ENCODE measurements at regions not wholly inside any gene's neighbourhood (a gene's known extent, or its start where the extent isn't known, plus 50 kb on each side); places are given as distances from the start of the nearest gene placed in this dataset.
"Not testable (repeated sequence)": the region's sequence is repeated elsewhere in the genome, so short reads cannot be mapped to it uniquely, and the experiment has no call there.

- DNase-seq = no peak
Measured at GRCh38 chr7:149681274-149681673, 92.1 kb downstream of the ZNF467 start.

- no peak for DNase-seq
Measured at GRCh38 chr7:149680331-149681025, 92.9 kb downstream of the ZNF467 start.

- not testable (repeated sequence) for DNase-seq
Measured at GRCh38 chr7:149674728-149675385, 98.5 kb downstream of the ZNF467 start.

GRCh38 chr7:149673006-149673405 is 100.4 kb downstream of the ZNF467 start:
- DNase-seq = no peak

- DNase-seq = no peak
Measured at GRCh38 chr7:149670288-149670687, 103.1 kb downstream of the ZNF467 start.

GRCh38 chr7:149669121-149669818 is 104.1 kb downstream of the ZNF467 start:
- DNase-seq = no peak

- no peak for DNase-seq
Measured at GRCh38 chr7:149666360-149666945, 106.9 kb downstream of the ZNF467 start.

GRCh38 chr7:149665618-149666017 is 107.8 kb downstream of the ZNF467 start:
- DNase-seq = not testable (repeated sequence)

- DNase-seq = no peak
Measured at GRCh38 chr7:149664666-149665065, 108.7 kb downstream of the ZNF467 start.

- DNase-seq = no peak
Measured at GRCh38 chr7:149664176-149664575, 109.2 kb downstream of the ZNF467 start.

GRCh38 chr7:149662591-149663095 is 110.7 kb downstream of the ZNF467 start:
- peak; percentile 9 for DNase-seq

- DNase-seq = no peak
Measured at GRCh38 chr7:149655784-149656183, 117.6 kb downstream of the ZNF467 start.

GRCh38 chr7:149654588-149654987 is 118.8 kb downstream of the ZNF467 start:
- no peak for DNase-seq

- DNase-seq = not testable (repeated sequence)
Measured at GRCh38 chr7:149650190-149650589, 123.2 kb downstream of the ZNF467 start.

- DNase-seq = no peak
Measured at GRCh38 chr7:149644754-149645153, 128.6 kb downstream of the ZNF467 start.

GRCh38 chr7:149642589-149642988 is 130.8 kb downstream of the ZNF467 start:
- DNase-seq = no peak

- DNase-seq = no peak
Measured at GRCh38 chr7:149638566-149639320, 134.6 kb downstream of the ZNF467 start.

GRCh38 chr7:149637911-149638565 is 135.3 kb downstream of the ZNF467 start:
- no peak for DNase-seq

- DNase-seq = no peak
Measured at GRCh38 chr7:149635561-149636329, 137.6 kb downstream of the ZNF467 start.

- no peak for DNase-seq
Measured at GRCh38 chr7:149633976-149634945, 136.7 kb upstream of the ZNF746 start.
